DMS153 treated with DMSO at 0.1 percent for 48 hours (cell line): ENCODE measurements at regions not wholly inside any gene's neighbourhood (a gene's known extent, or its start where the extent isn't known, plus 50 kb on each side); places are given as distances from the start of the nearest gene placed in this dataset.
"Not testable (repeated sequence)": the region's sequence is repeated elsewhere in the genome, so short reads cannot be mapped to it uniquely, and the experiment has no call there.

Experiments
- DNase-seq: peaks from one replicate; lab custom pipeline; 2025; ENCODE audit not compliant: unreplicated experiment; lab: John Stamatoyannopoulos, UW

- DNase-seq = no peak
Measured at GRCh38 chr3:135393159-135393558, 572.4 kb upstream of the PPP2R3A start.

DNA sequence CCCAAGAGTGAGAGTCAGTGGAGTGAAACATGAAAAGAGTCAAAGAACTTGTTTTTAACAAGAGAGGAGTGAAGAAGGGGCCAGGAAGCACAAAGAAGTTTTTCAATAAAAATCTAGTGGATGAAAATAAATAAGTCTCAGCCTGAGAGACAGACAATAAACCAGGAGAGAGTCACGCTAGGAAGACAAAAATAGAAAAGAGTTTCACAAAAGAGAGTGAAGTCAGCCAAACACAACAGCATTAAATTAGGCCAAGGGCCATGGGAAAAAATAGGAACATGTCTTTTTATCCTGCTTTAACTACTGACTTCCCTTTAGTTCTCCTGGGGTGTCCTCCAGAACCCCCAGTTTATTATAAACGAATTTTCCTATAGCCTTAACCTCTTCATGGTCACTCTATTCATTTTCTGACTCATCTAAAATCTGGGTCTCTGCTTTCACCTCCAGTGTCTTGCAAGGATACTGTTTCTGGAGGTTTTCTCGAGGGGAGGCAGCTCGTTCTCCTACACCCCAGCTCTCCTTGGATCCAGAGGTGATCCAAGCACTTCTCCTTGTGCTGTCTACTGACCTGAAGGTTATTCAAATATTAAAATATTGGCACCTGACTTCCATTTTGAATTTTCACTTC, 571.5 kb upstream of the PPP2R3A start:
- DNase-seq = no peak

DNA sequence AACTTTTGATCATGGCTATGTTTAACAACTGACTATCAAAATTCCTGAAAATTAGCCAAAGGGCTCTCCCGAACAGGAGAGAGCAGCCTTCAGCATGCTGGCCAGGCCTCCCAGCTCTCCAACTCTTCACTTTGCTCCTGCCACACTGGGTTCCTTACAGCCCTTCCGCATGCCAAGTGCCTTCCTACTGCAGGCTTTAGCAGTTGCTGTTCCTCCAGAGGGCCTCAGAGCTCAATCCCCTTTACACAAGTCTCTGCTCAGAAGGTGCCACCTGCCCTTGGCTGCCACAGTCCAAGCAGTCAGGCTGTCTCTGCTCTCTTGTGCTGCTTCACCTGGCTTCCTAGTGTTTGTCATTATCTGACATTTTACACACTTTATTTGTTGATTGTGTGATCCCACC, 553.1 kb upstream of the PPP2R3A start:
- DNase-seq = no peak

- no peak for DNase-seq
Measured at GRCh38 chr3:135416182-135416581, 549.3 kb upstream of the PPP2R3A start.

DNA sequence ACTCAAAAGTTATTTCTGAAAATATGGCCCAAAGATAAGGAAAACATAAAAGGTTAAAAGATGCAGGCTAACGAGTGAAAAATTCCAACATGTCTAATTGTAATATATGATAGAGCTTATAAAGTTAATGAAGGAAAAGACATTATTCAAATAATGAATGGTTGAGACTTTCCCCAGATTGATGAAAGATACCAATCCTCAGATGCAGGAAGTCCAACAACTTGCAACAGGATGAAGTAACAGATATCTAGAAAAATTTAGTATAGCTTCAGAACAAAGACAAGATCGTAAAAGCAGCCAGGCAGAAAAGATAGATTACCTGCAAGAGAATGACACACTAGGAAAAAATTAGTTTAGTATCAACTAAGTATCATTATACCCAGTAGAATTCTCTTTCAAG, 546.4 kb upstream of the PPP2R3A start:
- no peak for DNase-seq

DNA sequence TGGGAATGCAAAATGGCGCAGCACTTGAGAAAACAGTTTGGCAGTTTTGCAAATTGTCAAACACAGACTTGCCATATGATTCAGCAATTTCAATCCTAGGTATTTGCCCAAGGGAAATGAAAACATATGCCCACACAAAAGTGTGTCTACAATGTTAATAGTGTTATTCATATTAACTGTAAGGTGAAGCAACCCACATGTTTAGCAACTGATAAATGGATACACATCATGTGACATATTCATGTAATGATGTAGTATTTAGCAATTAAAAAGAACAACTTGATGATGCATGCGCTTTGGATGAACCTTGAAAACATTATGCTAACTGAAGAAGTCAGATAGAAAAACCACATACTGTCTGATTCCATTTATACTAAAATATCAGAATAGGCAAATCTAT, 539.0 kb upstream of the PPP2R3A start:
- no peak for DNase-seq

DNA sequence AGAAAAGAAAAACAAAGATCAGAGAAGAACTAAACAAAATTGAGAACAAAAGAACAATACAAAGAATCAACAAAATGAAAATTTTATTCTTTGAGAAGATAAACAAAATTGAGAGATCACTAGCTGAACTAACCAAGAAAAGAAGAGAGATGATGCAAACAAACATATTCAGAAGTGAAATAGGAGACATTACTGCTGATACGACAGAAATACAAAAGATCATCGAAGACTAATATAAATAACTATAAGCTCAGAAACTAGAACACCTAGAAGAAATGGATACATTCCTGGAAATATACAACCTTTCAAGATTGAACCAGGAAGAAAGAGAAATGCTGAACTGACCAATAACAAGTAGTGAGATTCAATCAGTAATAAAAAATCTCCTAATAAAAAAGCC, 533.1 kb upstream of the PPP2R3A start:
- DNase-seq = no peak

GRCh38 chr3:135438889-135439597, 526.5 kb upstream of the PPP2R3A start:
- DNase-seq = not testable (repeated sequence)

DNA sequence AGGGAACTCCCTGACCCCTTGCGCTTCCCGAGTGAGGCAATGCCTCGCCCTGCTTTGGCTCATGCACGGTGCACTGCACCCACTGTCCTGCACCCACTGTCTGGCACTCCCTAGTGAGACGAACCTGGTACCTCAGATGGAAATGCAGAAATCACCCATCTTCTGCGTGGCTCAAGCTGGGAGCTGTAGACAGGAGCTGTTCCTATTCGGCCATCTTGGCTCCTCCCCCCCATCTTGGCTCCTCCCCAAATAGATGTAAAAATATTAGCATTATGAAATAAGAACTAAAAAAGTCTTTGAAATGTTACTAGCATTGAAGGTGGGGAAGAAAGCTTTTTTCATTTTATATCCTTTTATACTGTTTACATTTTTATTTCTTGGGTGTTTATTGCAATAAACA, 525.9 kb upstream of the PPP2R3A start:
- DNase-seq = not testable (repeated sequence)

- no peak for DNase-seq
Measured at GRCh38 chr3:135440233-135440632, 525.3 kb upstream of the PPP2R3A start.

GRCh38 chr3:135440746-135441145, 524.8 kb upstream of the PPP2R3A start:
- DNase-seq = no peak

- no peak for DNase-seq
Measured at GRCh38 chr3:135444058-135444457, 521.5 kb upstream of the PPP2R3A start.

DNA sequence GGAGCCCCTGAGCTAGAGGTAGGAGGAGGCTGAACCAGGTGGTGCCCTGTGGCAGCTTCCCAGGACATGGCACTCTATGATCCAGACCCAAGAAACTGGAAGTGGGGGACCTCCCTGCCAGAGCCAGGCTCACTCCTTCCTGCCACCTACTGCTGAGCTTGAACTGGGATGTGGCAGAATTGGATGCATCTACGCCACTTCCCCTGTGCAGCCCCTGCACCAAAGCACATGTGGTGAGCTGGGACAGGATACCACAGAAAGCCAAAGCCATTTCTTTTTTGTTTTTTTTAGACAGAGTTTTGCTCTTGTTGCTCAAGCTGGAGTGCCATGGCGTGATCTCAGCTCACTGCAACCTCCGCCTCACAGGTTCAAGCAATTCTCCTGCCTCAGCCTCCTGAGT, 518.0 kb upstream of the PPP2R3A start:
- DNase-seq = no peak

DNA sequence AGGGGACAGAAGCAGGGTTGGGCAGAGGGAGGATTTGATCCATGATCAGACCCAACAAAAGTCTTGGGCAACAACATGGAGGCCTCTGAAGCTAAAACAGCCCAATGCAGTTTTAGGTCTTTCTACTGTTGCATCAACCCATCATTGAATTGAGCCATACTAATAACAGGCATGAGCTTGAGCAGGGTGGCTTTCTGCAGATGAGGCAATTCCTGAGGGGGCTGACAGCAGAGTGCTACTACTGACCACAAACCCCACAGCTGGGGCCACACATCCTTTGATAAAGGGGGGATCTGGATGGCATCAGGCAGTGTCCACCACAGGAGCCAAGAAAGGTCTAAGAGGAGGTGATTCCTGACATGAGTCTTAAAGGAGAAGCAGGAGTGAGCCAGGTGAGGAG, 517.0 kb upstream of the PPP2R3A start:
- DNase-seq = no peak

DNA sequence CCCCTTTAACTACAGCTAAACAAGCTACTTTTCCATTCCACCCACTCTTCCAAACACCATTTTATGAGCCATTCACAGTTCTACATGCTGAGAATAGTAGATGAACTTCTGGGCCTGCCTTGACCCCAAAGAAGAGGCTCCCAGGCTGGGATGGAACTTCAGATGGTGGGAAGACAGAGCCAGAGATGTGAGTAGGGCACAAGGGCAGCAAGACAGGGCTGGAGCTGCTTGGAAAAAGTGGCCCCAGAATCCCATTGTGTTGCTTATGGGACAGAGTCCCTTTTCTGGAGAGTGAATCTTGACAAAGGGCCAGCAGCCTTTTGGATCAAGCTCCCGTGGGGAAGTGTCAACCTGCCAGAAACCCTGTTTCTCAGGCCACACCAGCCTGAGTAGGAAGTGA, 516.5 kb upstream of the PPP2R3A start:
- DNase-seq = no peak

GRCh38 chr3:135451037-135451785, 514.3 kb upstream of the PPP2R3A start:
- no peak for DNase-seq

DNA sequence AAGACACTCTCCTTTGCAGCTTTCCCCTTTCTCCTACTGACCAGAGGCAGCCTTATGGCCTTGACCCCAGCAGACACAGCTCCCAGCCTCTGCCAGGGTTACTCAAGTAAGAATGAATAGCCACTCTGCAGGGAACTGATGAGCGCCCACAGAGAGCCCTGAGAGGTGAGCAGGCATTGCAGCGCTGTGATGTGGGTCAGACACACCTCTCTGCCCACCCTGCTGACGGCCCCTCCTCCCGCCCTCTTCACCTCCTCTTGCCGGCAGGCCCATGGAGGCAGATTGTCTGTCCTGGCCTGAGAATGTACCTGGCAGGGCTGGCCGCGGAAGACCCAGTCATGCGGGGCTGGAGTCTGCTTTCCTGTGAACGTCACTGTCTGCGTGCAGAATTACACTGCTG, 512.6 kb upstream of the PPP2R3A start:
- no peak for DNase-seq

GRCh38 chr3:135453326-135453725, 512.2 kb upstream of the PPP2R3A start:
- DNase-seq = no peak

- no peak for DNase-seq
Measured at GRCh38 chr3:135454890-135455289, 510.6 kb upstream of the PPP2R3A start.

DNA sequence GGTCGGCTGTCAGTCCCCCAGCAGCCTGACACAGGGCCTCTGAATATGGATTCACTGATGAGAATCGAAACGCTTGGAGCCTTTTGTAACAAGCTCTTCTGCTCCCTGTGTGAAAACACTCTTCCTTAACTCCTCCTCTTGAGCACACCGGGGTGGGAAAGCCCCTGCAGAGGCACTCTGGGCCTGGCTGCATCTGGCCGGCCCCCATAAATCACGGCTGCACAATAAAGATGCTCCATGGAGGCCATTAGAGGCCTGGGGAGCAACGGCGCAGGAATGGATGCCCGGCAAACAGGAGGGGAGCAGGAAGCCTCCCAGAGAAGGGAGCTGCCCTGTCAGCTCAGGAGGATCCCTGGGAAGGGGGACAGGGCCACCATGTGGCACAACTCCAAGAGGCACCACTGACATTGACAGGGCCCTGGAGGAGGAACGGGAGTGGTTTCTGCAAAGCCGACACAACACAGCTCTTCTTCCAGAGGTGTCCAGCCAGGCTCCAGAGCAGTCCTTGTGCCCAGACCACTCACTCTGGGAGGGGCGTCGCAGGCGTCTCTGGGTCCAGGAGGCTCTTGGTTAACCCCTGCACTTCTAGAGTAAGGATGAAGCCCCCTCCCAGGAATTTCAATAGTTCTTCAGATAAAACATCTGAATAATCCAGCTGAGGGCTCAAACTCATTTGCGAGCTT, 509.3 kb upstream of the PPP2R3A start:
- peak; percentile 64 for DNase-seq

DNA sequence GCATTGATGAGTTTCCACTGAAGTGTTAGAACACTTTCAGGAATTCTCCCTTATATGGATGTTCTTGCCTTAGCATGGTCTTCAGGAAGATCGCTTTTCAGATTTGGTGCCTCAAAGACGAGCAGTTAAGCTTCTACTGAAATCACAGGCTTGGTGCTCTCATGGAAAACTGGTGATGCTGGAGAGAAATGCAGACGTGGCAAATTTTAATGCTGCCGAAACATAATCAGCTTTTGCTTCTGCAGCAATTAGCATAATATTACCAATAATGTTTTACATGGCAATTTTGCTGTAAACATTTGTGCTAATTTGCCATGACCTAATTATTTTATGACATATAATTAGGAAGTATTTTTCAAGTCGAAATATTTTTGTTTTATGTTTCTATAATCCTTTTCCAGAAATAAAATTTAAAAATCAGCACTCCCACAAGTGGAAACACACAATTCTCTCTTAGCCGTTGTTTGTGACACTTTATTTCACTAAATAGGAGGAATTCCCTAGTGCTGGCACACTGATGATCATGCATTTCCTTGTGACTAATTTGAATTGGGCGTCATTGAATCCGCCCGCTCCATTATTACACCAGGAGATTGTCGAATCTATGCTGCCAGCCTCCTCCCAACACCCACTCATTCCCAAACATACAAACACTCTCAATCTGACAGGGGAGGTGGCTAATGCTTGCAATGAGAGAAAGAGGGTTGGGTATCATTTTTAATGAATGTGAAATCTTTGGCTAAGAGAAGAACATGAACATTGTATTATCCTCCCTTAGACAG, 506.8 kb upstream of the PPP2R3A start:
- DNase-seq = no peak
